ENCODE measurements at regions not wholly inside any gene's neighbourhood (a gene's known extent, or its start where the extent isn't known, plus 50 kb on each side); places are given as distances from the start of the nearest gene placed in this dataset.
"Not testable (repeated sequence)": the region's sequence is repeated elsewhere in the genome, so short reads cannot be mapped to it uniquely, and the experiment has no call there.

- H3K9ac ChIP-seq (ENCODE audit: low read depth, low read length); H3K9me3 ChIP-seq (ENCODE audit: control insufficient read depth, insufficient read depth, low read length); H3K27me3 ChIP-seq (ENCODE audit: control insufficient read depth, insufficient read depth, low read length); H3K4me3 ChIP-seq (ENCODE audit: low read depth, low read length); H3K36me3 ChIP-seq (ENCODE audit: control insufficient read depth, insufficient read depth, low read length); H3K4me1 ChIP-seq (ENCODE audit: control insufficient read depth, insufficient read depth, low read length); H3K27ac ChIP-seq (ENCODE audit: low read depth, low read length): not testable (repeated sequence)
These were observed 126.8 kb downstream of the GOLGA8K start for GRCh38 chr15:32276200-32276830.

- H3K36me3 ChIP-seq (ENCODE audit: control insufficient read depth, insufficient read depth, low read length); H3K4me1 ChIP-seq (ENCODE audit: control insufficient read depth, insufficient read depth, low read length); H3K4me3 ChIP-seq (ENCODE audit: low read depth, low read length); H3K27me3 ChIP-seq (ENCODE audit: control insufficient read depth, insufficient read depth, low read length); H3K9me3 ChIP-seq (ENCODE audit: control insufficient read depth, insufficient read depth, low read length); H3K27ac ChIP-seq (ENCODE audit: low read depth, low read length); H3K9ac ChIP-seq (ENCODE audit: low read depth, low read length): not testable (repeated sequence)
These were observed 149.1 kb downstream of the GOLGA8K start for GRCh38 chr15:32253958-32254357.

DNA sequence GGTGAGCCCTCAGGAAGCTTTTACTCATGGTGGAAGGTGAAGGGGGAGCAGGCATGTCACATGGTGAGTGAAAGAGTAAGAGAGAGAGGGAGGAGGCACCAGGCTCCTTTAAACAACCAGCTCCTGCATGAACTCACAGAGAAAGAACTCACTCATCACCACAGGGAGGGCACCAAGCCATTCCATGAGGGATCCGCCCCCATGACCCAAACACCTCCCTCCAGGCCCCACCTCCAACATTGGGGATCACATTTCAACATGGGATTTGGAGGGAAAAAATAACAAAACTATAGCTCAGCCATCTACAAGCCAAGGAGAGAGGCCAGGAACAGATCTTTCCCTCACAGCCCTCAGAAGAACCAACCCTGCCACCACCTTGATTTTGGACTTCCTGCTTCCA lies 153.9 kb downstream of the GOLGA8K start:
- H3K27ac ChIP-seq (ENCODE audit: low read depth, low read length); H3K4me3 ChIP-seq (ENCODE audit: low read depth, low read length); H3K4me1 ChIP-seq (ENCODE audit: control insufficient read depth, insufficient read depth, low read length); H3K36me3 ChIP-seq (ENCODE audit: control insufficient read depth, insufficient read depth, low read length); H3K9ac ChIP-seq (ENCODE audit: low read depth, low read length); H3K27me3 ChIP-seq (ENCODE audit: control insufficient read depth, insufficient read depth, low read length); H3K9me3 ChIP-seq (ENCODE audit: control insufficient read depth, insufficient read depth, low read length): not testable (repeated sequence)

DNA sequence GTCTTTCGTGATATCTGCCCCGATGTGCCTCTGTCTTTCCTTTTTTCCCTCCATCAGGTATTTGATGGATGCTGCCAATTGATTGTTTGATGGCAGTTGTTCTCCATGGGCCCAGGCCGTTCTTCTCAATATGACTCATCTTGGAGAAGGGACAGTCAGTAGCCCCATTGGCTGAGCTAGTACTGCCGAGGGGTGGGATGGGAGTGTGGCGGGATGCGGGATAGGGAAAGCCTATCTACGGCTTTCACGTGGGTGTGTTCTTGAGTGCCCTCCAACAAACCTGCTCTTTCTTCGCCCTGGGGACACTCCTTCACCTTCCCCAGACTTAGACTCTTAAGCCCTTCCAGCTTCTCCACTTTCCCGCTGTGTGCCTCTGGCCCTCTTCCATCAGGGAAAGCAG lies 159.4 kb downstream of the GOLGA8K start:
- H3K9me3 ChIP-seq (ENCODE audit: control insufficient read depth, insufficient read depth, low read length), result not testable (repeated sequence)

GRCh38 chr15:32242780-32243528 lies 160.1 kb downstream of the GOLGA8K start:
- H3K9ac ChIP-seq (ENCODE audit: low read depth, low read length); H3K27me3 ChIP-seq (ENCODE audit: control insufficient read depth, insufficient read depth, low read length); H3K9me3 ChIP-seq (ENCODE audit: control insufficient read depth, insufficient read depth, low read length); H3K36me3 ChIP-seq (ENCODE audit: control insufficient read depth, insufficient read depth, low read length); H3K4me3 ChIP-seq (ENCODE audit: low read depth, low read length); H3K27ac ChIP-seq (ENCODE audit: low read depth, low read length); H3K4me1 ChIP-seq (ENCODE audit: control insufficient read depth, insufficient read depth, low read length): not testable (repeated sequence)

More for the DNA sequence above, 159.4 kb downstream of the GOLGA8K start:
- not testable (repeated sequence) for H3K27ac ChIP-seq (ENCODE audit: low read depth, low read length); H3K4me3 ChIP-seq (ENCODE audit: low read depth, low read length); H3K36me3 ChIP-seq (ENCODE audit: control insufficient read depth, insufficient read depth, low read length); H3K9ac ChIP-seq (ENCODE audit: low read depth, low read length); H3K4me1 ChIP-seq (ENCODE audit: control insufficient read depth, insufficient read depth, low read length); H3K27me3 ChIP-seq (ENCODE audit: control insufficient read depth, insufficient read depth, low read length)

DNA sequence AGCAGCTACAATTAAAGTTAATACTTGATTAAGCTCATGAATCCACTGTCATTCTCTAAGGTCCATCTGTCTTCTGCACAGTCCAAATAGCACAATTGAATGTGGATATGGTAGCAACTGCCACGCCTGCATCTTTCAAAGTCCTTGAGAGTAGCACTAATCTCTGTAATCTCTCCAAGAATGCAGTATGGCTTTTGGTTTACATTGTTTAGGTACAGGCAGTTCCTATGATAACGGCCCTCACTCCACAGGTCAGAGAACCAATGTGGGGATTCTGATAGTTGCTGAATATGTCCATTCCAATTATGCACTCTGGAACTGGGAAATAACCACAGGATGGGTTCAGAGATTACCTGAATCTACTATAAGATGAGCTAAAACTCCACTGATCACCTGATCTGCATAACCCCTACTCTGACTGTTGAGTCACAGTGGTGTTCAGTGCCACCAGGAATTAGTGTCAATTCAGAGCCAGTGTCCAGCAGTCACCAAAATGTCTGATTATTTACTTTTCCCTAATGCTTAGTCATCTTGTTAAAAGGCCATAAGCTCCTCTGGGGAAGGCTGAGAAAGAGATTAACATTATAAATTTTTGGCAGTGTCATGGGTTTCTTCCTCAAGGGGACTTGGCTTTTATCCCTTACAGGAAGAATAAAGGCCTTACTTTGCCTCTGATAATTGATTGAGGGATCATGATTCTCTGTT lies 175.5 kb downstream of the GOLGA8K start:
- not testable (repeated sequence) for H3K27me3 ChIP-seq (ENCODE audit: control insufficient read depth, insufficient read depth, low read length); H3K9ac ChIP-seq (ENCODE audit: low read depth, low read length); H3K9me3 ChIP-seq (ENCODE audit: control insufficient read depth, insufficient read depth, low read length)

GRCh38 chr15:32222716-32223115 lies 180.4 kb downstream of the GOLGA8K start:
- no peak overlapping the region for H3K4me3 ChIP-seq (ENCODE audit: low read depth, low read length)

More for the DNA sequence above, 175.5 kb downstream of the GOLGA8K start:
- H3K36me3 ChIP-seq (ENCODE audit: control insufficient read depth, insufficient read depth, low read length); H3K4me1 ChIP-seq (ENCODE audit: control insufficient read depth, insufficient read depth, low read length); H3K4me3 ChIP-seq (ENCODE audit: low read depth, low read length); H3K27ac ChIP-seq (ENCODE audit: low read depth, low read length): not testable (repeated sequence)

More at GRCh38 chr15:32222716-32223115, 180.4 kb downstream of the GOLGA8K start:
- no peaks in the 10 kb centered on the region for H3K4me1 ChIP-seq (ENCODE audit: control insufficient read depth, insufficient read depth, low read length)
- no peak overlapping the region for H3K9ac ChIP-seq (ENCODE audit: low read depth, low read length)
- no peaks in the 10 kb centered on the region for H3K27me3 ChIP-seq (ENCODE audit: control insufficient read depth, insufficient read depth, low read length)
- H3K9me3 ChIP-seq (ENCODE audit: control insufficient read depth, insufficient read depth, low read length), result no peaks in the 10 kb centered on the region
- H3K27ac ChIP-seq (ENCODE audit: low read depth, low read length), result no peak overlapping the region
- H3K36me3 ChIP-seq (ENCODE audit: control insufficient read depth, insufficient read depth, low read length), result no peaks in the 10 kb centered on the region
